HG03025 (cell line): ENCODE measurements at regions not wholly inside any gene's neighbourhood (a gene's known extent, or its start where the extent isn't known, plus 50 kb on each side); places are given as distances from the start of the nearest gene placed in this dataset.

Experiments used
- ATAC-seq: cut with Tn5 transposase; IDR thresholded peaks from one replicate; pipeline ENCODE4 v1.9.1; 2021; ENCODE audit warnings: mild to moderate bottlenecking, moderate library complexity; ENCODE audit not compliant: unreplicated experiment, low FRiP score

GRCh38 chr15:47944637-47945288 is 176.0 kb upstream of the SLC24A5 start:
- no peak for ATAC-seq

DNA sequence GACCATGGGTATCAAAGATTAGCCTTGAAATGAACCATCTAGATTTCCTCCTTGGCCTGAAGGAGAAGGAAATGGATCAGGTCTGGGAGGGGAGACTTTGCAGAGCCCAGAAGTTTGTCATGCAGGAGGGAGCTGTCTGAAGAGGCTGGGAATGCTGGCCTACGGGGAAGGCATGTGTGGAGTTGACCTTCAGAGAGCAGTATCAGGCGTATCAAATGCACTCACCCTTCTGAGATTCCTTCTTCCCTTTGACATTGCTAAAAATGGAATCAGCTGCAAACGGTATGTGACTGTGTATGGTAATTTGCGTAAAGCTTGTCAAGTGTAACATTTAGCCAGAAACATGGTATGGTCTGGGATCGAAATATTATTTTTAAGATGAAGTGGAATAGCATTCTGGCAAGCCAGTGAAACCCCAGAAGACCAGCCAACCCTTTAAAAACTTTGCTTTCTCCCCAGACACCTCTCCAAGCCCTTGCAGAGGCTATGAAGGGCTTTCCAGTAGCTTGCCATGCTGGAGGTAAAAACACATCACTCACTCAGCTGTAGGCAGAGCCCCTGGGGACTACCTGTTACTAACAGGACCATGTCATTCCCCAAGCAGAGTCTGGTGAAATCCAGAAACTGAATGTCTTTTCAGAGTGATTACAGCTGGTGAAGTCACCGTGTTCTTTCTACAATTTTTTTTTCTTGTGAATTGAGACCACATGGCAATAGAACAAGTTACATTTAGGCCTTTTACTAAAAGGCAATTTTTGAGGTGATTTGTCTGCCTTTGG is 174.7 kb upstream of the SLC24A5 start:
- no peak for ATAC-seq

- no peak for ATAC-seq
Measured at GRCh38 chr15:47949815-47950214, 171.0 kb upstream of the SLC24A5 start.

GRCh38 chr15:47950447-47950846 is 170.3 kb upstream of the SLC24A5 start:
- no peak for ATAC-seq

GRCh38 chr15:47951781-47952180 is 169.0 kb upstream of the SLC24A5 start:
- ATAC-seq, result no peak

GRCh38 chr15:47954196-47954595 is 166.6 kb upstream of the SLC24A5 start:
- ATAC-seq, result no peak

GRCh38 chr15:47955021-47955420 is 165.8 kb upstream of the SLC24A5 start:
- ATAC-seq, result no peak

DNA sequence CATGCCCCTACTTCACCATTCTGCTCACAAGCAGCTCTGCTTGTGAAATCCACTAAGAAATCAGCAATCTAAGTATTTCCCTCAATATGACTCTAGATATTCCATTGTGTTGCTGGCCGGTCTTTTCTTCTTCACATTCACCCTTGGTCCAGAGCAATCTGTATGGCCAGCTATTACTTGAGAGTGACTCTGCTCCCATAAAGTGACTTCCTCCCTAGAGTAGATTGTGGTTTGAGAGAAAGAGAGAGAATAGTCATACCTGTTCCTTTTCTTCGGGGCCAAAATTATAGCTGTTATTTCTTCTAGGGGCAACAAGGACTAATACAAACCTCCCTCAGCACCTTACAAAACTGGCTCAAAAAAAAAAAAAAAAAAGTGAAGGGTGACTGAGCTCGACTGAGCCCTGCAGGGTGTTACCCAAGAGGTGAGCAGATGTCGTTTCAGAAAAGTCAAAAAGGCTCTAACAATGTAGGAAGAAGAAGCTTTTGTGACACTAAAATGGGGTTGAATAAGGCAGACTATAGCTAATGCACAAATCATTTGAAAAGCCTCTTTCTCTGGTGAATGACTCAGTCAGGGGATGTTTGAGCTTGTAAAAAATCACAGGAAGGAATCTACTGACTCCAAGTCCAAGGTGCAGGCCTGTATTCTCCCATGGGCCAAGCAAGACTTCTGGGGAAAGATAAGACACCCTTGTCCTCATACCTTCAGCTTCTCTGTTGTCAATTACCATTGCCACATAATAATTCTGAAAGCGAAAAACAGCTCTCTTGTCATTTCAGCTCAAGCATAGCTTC is 161.0 kb upstream of the SLC24A5 start:
- no peak for ATAC-seq

GRCh38 chr15:47961401-47962090 is 159.2 kb upstream of the SLC24A5 start:
- peak; percentile 88 for ATAC-seq

- no peak for ATAC-seq
Measured at GRCh38 chr15:47963265-47963664, 157.5 kb upstream of the SLC24A5 start.

- ATAC-seq, result no peak
Measured at GRCh38 chr15:47964229-47964628, 156.6 kb upstream of the SLC24A5 start.

DNA sequence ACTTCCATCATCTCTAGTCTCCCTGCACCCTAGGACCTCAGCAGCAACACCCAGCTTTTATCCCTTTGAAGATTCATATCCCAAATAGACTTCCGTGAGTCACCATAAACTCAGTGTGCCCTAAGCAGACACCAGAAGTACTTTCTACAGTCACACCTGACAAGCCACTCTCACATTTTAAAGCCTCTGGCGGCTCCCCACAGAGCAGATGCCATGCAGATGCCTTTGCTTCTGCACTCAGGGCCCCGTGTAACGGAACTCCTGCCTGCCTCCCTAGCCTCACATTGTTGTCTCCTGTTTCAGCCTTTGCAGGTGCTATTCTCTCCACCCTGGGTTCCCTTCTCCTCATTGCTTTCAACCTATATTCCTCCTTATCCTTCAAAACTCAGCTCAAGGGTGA is 155.5 kb upstream of the SLC24A5 start:
- ATAC-seq, result no peak

DNA sequence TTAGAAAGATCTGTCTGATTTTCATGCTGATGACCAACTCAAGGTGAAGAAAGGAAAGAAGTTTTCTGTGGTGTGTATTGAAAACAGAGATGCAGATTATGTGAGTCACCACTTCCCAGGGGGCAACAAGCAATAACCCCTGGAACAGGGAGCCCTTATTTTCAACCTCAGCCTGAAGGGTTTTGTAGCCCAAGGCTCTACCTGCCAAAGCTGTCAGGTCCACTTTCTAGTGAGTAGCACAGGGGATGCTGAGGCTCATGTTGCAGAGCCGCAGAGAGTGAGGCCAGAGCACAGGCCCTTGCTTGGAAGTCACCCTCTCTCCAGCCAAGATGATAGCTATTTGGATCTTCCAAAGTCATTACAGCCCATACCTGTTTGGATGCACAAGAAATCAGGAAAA is 152.2 kb upstream of the SLC24A5 start:
- ATAC-seq, result no peak

- ATAC-seq, result no peak
Measured at GRCh38 chr15:47971637-47972036, 149.2 kb upstream of the SLC24A5 start.

- ATAC-seq, result no peak
Measured at GRCh38 chr15:47972738-47973137, 148.1 kb upstream of the SLC24A5 start.

GRCh38 chr15:47974724-47975123 is 146.1 kb upstream of the SLC24A5 start:
- no peak for ATAC-seq

GRCh38 chr15:47975427-47975826 is 145.4 kb upstream of the SLC24A5 start:
- no peak for ATAC-seq

DNA sequence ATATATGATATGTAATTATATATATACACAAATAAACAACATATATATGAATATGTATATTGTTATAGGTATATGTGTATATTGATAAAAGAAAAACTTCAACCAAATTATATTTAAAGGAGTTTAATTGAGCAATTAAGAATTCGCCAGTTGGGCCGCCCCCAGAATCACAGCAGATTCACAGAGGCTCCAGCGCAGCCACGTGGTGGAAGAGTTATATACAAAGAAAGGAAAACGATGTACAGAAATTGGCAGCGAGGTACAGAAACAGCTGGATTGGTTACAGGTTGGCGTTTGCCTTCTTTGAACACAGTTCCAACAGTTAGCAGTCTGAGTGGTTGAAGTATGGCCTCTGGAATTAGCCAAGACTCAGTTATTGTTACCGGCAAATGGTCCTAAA is 137.3 kb upstream of the SLC24A5 start:
- no peak for ATAC-seq

GRCh38 chr15:47985568-47985967 is 135.2 kb upstream of the SLC24A5 start:
- ATAC-seq, result no peak

GRCh38 chr15:47987461-47987860 is 133.3 kb upstream of the SLC24A5 start:
- ATAC-seq, result no peak
